Rectal smooth muscle tissue (tissue), 1 donor: ENCODE measurements at regions not wholly inside any gene's neighbourhood (a gene's known extent, or its start where the extent isn't known, plus 50 kb on each side); places are given as distances from the start of the nearest gene placed in this dataset.

Experiments
- H3K27ac ChIP-seq: one replicate; pipeline ENCODE4 v1.7.0; 2013; ENCODE audit warnings: low read depth, low read length, inconsistent platforms
- H3K27me3 ChIP-seq: one replicate; pipeline ENCODE4 v1.7.0; 2013; ENCODE audit warnings: low read length; ENCODE audit not compliant: control insufficient read depth, insufficient read depth
- H3K36me3 ChIP-seq: one replicate; pipeline ENCODE4 v1.7.0; 2013; ENCODE audit warnings: low read length; ENCODE audit not compliant: control insufficient read depth, insufficient read depth
- H3K4me1 ChIP-seq: one replicate; pipeline ENCODE4 v1.7.0; 2013; ENCODE audit warnings: low read length; ENCODE audit not compliant: control insufficient read depth, insufficient read depth
- H3K4me3 ChIP-seq: one replicate; pipeline ENCODE4 v1.7.0; 2013; ENCODE audit warnings: low read length
- H3K9ac ChIP-seq: one replicate; pipeline ENCODE4 v1.7.0; 2013; ENCODE audit warnings: low read length

DNA sequence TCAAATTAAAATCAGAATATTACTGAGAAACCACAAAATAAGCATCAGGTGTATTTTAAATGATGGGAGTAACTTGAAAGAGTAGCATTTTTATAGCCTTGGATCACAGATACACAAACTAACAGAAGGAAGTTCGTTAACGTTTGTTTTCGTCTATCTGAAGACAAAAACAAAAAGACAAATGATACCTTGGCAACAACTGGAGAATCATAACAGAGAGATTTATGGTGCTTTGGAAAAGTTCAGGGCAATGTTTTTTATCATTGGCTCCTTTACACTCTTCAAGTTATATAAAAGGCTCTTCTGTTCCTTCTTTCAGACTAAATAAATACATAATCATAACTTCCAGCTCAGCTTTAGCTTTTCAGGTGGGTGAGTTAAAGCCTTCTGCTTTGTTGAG, 128.1 kb upstream of the VLDLR start:
- no peaks in the 10 kb centered on the region for H3K36me3 ChIP-seq
- no peaks in the 10 kb centered on the region for H3K27me3 ChIP-seq
- no peak overlapping the region for H3K27ac ChIP-seq
- H3K4me1 ChIP-seq, result no peaks in the 10 kb centered on the region
- no peak overlapping the region for H3K4me3 ChIP-seq
- no peak overlapping the region for H3K9ac ChIP-seq

DNA sequence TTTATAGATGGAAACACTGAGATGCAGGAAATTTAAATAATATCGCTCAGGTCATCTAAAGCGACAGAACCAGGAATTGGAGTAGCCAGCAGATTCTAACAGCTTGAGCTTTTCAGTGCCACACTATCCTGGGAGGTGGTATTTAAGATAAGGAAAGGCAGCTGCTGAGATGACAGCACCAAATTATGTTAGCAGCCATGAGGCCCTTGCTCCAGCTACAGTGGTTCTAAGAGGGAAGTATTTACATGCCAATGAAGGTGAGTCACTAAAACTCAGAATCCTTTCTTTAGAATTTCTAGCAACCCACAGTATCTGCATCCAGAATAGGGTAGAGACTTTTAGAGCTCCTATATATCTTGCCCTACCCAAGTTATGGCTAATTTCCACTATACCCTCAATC, 127.0 kb upstream of the VLDLR start:
- no peaks in the 10 kb centered on the region for H3K27me3 ChIP-seq
- H3K9ac ChIP-seq, result no peak overlapping the region
- no peak overlapping the region for H3K27ac ChIP-seq
- no peaks in the 10 kb centered on the region for H3K36me3 ChIP-seq
- H3K4me3 ChIP-seq, result no peak overlapping the region
- H3K4me1 ChIP-seq, result no peaks in the 10 kb centered on the region

DNA sequence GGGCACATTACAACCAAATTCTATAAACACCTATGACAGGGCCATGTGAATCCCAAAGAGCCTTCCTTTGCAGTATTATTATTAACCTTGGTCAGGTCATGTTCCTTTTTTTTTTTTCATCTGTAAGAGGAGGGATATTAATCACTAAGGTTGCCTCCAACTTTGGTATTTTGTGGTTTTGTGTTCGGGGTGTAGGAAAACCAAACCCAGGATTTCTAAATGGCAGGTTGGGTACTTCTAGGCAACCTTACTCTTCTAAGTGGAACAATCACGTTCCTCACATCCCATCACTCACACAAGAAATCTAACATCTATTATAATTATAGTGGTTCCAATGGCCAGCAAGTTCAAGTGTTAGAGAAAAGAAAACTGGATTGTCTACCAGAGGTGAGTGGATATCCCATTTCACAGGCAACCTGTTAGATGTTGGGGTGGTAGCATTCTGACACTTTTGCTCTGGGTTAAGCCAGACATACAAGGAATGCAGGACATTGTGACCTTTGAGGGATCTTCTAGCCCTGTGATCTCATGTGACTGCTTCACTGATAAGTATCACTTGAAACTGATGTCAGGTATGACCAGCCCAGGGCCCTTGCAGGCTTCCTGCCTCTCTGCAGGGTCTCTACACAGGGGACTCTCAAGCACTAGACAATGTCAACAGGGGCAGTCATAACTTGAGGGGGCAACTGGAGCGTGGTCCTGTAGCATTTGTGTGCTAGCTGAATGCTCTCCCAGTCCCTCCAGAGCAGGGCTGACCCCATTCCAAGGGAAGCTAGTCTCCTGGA, 126.2 kb upstream of the VLDLR start:
- H3K27me3 ChIP-seq, result no peaks in the 10 kb centered on the region
- H3K36me3 ChIP-seq, result no peaks in the 10 kb centered on the region
- no peak overlapping the region for H3K4me3 ChIP-seq
- no peaks in the 10 kb centered on the region for H3K4me1 ChIP-seq
- no peak overlapping the region for H3K9ac ChIP-seq
- no peak overlapping the region for H3K27ac ChIP-seq

DNA sequence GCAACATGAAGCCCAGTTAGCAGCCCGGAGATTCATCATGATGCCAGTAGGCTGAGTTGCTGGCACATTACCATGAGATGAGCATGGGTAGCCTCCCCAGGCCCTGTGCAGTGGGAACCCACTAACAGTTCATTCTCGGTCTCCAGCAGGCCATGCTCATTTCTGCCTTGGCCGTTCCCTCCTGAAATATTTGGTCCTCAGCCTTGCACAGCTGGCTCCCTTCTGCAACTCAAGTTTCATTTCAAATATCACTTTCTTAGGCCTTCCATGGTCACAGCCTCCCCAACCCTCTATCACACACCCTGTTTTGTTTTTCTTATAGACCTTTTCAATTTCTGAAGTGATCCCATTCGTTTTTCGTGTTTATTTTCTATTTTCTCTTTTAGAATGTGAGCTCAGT, 125.4 kb upstream of the VLDLR start:
- H3K9ac ChIP-seq, result no peak overlapping the region
- no peaks in the 10 kb centered on the region for H3K4me1 ChIP-seq
- H3K4me3 ChIP-seq, result no peak overlapping the region
- no peak overlapping the region for H3K27ac ChIP-seq
- H3K27me3 ChIP-seq, result no peaks in the 10 kb centered on the region
- H3K36me3 ChIP-seq, result no peaks in the 10 kb centered on the region

DNA sequence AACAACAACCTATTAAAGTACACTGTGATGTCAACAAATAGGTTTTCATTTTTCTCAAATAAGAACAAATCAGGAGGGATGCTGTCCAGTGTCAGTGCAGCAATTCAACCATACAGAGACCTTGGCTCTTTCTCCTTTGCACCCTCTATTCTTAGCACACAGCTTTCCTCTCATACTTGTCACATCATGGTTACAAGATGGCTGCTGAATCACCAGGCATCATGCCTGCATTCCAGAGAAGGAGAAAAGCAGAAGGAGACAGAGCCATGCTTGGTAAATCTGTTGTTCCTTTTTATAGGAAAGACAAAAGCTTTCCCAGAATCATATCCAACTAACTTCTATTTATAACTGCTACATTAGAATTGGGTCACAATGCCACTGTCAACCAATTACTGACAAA, 124.7 kb upstream of the VLDLR start:
- Histone ChIP-seq H3K4me1 (no peaks in the 10 kb centered on the region), H3K4me3 (no peak overlapping the region), H3K36me3 (no peaks in the 10 kb centered on the region), H3K27ac (no peak overlapping the region), H3K27me3 (no peaks in the 10 kb centered on the region), H3K9ac (no peak overlapping the region)

DNA sequence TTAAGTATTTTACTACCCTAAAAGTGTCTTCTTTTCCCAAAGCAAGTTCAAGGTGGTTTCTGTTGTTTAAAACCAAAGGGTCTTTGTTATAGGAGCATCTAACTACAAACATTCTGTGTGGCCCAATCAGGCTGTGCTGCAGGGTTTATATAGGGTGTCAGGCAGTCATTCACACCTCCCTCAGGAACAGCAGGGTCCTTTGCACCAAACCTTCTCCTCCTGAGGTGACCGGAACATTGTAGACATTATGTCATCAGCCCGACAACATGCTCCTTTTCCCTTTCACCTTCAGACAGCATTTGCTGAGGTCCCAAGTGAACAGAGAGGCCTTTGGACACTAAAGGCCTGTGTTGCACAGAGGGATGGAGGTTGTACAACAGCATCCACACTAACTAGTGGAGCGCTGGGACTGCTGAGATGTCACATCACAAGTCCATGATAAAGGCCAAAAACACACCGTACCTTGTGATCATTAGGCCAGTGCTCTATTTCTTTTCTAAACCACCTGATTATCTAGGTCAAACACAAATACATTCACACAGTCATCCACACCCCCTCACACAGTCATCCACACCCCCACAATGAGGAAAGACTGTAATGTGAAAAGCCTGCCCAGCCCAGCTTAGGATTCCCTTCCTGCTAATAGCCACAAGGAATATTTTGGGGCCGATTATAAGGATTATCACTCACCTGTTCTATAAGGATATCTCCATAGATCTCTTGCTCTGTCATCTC, 123.8 kb upstream of the VLDLR start:
- Histone ChIP-seq H3K4me1 (no peaks in the 10 kb centered on the region), H3K27me3 (no peaks in the 10 kb centered on the region), H3K9ac (no peak overlapping the region), H3K27ac (no peak overlapping the region), H3K36me3 (no peaks in the 10 kb centered on the region), H3K4me3 (no peak overlapping the region)

DNA sequence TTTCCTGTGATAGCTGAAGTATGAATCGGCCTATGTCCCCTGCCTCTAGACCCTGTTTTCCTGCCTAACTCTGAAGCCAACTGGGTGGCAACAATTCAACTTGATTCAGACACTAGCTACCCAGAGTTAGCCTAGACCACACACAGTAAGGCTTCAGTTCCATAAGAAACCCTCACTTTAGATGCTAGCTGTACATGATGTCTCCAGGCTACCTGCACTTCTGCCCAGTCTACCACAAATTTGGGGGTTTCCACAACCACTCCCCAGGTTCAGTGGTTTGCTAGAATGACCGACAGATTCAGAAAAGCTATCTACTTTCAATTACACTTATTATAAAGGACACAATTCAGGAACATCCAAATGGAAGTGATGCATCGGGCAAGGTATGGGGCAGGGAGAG, 119.4 kb upstream of the VLDLR start:
- Histone ChIP-seq H3K9ac (no peak overlapping the region), H3K36me3 (no peaks in the 10 kb centered on the region), H3K4me3 (no peak overlapping the region), H3K4me1 (no peaks in the 10 kb centered on the region), H3K27ac (no peak overlapping the region), H3K27me3 (no peaks in the 10 kb centered on the region)

DNA sequence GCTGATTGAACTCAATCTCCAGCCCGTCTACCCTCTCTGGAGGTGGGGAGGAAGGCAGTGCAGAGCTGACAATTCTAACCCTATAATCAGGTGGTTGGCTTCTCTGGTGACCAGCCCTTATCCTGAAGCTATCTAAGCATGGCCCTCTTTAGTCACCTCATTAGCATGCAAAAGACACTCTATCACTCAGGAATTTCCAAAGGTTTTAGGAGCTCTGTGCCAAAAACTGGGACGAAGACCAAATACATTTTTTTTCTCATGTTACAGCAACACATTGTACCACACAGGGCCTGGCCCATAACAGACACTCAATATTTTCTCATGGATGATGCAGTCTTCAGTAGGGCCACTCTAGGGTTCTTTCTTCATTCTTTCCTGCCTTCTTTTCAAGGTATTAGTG, 118.8 kb upstream of the VLDLR start:
- Histone ChIP-seq H3K4me3 (no peak overlapping the region), H3K36me3 (no peaks in the 10 kb centered on the region), H3K27me3 (no peaks in the 10 kb centered on the region), H3K9ac (no peak overlapping the region), H3K27ac (no peak overlapping the region), H3K4me1 (no peaks in the 10 kb centered on the region)

DNA sequence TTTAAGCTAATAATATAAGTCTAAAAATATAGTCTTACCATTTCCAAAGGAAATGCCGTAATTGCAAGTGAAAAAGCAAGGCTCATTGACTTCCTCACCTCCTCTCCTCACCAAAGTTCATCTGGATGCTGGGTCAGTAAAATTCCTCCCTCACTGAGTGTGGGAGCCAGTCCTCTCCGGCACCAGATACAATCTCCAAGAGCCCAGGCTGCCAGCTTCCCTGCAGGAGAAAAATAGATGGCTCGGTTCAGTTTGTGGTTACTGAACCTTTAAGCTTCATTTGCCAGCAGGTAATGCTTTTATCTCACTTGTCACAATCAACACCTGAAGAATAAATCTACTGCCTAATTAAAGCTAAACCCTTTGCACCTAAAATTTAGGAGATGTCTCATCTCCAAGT, 115.3 kb upstream of the VLDLR start:
- Histone ChIP-seq H3K36me3 (no peaks in the 10 kb centered on the region), H3K27ac (no peak overlapping the region), H3K27me3 (no peaks in the 10 kb centered on the region), H3K9ac (no peak overlapping the region), H3K4me3 (no peak overlapping the region), H3K4me1 (no peaks in the 10 kb centered on the region)

DNA sequence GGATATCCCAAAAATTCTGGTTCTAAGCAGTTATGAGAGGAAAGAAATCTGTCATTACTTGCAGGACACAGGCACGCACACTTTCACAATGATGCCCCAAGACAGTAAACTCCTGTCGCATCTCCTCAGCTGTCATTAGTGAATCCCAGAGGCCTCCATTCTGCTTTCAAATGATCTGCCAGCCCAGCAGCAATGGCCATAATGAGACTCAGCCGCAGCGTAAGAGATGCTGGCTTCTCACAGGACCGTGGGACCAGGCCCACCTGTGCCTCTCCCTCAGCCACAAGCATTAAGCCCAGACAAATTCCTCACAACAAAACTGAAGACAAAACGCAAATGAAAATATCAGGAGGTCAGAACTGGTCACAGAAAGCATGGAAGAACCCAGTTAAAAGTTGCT, 98.0 kb upstream of the VLDLR start:
- H3K36me3 ChIP-seq, result no peaks in the 10 kb centered on the region
- H3K4me3 ChIP-seq, result no peak overlapping the region
- H3K4me1 ChIP-seq, result no peaks in the 10 kb centered on the region
- H3K9ac ChIP-seq, result no peak overlapping the region
- H3K27me3 ChIP-seq, result no peaks in the 10 kb centered on the region
- no peak overlapping the region for H3K27ac ChIP-seq

DNA sequence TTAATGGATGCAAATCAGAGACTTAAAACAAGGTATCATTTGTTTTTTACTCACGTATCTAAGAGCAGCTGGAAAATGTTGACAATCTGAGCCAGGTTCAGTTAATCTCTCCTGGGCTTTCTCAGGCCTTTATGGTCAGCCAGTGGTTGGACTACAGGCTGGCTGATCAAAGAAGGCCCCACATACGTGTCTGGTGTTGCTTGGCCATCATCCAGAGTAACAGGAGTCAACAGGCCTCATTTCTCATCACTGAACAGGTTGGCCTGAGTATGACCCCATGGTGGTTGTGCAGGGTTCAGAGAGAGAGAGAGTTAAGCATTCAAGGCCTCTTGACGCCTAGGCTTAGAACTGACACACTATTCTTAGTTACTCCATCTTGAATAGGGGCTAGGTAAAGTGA, 97.0 kb upstream of the VLDLR start:
- Histone ChIP-seq H3K27me3 (no peaks in the 10 kb centered on the region), H3K4me3 (no peak overlapping the region), H3K36me3 (no peaks in the 10 kb centered on the region), H3K4me1 (no peaks in the 10 kb centered on the region), H3K9ac (no peak overlapping the region), H3K27ac (no peak overlapping the region)

DNA sequence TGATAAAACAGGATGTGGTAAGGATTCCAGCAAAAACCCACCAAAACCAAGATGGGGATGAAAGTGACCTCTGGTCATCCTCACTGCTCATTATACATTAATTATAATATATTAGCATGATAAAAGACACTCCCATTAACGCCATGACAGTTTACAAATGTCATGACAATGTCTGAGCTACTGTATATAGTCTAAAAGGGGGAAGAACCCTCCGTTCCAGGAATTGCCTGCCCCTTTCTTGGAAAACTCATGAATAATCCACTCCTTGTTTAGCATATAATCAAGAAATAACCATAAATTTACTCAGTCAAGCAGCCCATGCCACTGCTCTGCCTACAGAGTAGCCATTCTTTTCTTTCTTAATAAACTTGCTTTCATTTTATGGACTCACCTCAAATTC, 96.4 kb upstream of the VLDLR start:
- Histone ChIP-seq H3K4me1 (no peaks in the 10 kb centered on the region), H3K36me3 (no peaks in the 10 kb centered on the region), H3K27ac (no peak overlapping the region), H3K9ac (no peak overlapping the region), H3K4me3 (no peak overlapping the region), H3K27me3 (no peaks in the 10 kb centered on the region)
